HUES64 (cell line): ENCODE measurements at regions not wholly inside any gene's neighbourhood (a gene's known extent, or its start where the extent isn't known, plus 50 kb on each side); places are given as distances from the start of the nearest gene placed in this dataset.

Source experiments
- H3K27ac ChIP-seq: 2 replicates; pipeline ENCODE4 v1.7.0; 2013; ENCODE audit warnings: low read depth, low read length, inconsistent platforms
- H3K27me3 ChIP-seq: 2 replicates; pipeline ENCODE4 v1.6.1; 2013; ENCODE audit warnings: mild to moderate bottlenecking, low read length; ENCODE audit not compliant: insufficient read depth
- H3K36me3 ChIP-seq: 2 replicates; pipeline ENCODE4 v1.6.1; 2013; ENCODE audit warnings: mild to moderate bottlenecking, low read length; ENCODE audit not compliant: insufficient read depth
- H3K4me1 ChIP-seq: 2 replicates; pipeline ENCODE4 v1.6.1; 2013; ENCODE audit warnings: mild to moderate bottlenecking, low read length, moderate library complexity; ENCODE audit not compliant: insufficient read depth
- H3K4me3 ChIP-seq: 2 replicates; pipeline ENCODE4 v1.5.1; 2013; ENCODE audit warnings: mild to moderate bottlenecking, low read length, moderate library complexity
- H3K9ac ChIP-seq: 2 replicates; pipeline ENCODE4 v1.6.1; 2013; ENCODE audit warnings: mild to moderate bottlenecking, low read depth, low read length
- H3K9me3 ChIP-seq: 2 replicates; pipeline ENCODE4 v1.6.1; 2013; ENCODE audit warnings: low read depth, low read length; ENCODE audit not compliant: insufficient read depth
- WGBS: fragments of 150-250, 120-280 bp; methylation state at CpG from one replicate; pipeline ENCODE4 v1.1.7; 2013; ENCODE audit warnings: missing lambda C conversion rate; 5-methylcytosine and 5-hydroxymethylcytosine counted together

DNA sequence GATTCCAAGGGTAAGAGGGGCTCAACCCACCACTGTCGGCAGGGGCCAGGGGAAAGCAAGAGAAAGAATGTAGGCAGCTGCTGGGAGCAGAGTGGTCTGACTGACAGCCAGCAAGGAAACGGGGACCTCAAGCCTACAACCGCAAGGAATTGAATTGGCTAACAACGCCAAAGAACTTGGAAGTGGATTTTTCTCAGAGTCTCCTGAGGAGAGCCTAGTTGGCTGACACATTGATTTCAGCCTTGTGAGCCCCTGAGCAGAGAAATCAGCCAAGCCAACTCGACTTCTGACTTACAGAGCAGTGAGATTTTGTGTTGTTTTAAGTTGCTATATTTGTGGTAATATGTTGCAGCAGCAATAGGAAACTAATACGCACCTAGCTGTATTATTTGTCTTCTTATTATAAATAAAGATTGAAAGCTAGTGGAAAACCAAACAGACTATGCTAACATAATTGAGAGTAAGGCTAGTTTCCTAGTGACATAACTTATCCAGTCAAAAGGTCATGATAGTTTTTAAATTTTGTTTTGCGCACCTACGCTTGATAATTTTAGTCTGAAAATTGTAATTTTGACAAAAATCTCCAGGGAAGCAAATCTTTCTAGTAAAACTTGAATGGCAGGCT, 145.8 kb upstream of the HCCS start:
- H3K9ac ChIP-seq, result no peak overlapping the region
- no peaks in the 10 kb centered on the region for H3K9me3 ChIP-seq
- no peak overlapping the region for H3K27ac ChIP-seq
- WGBS, result 92% methylated on average over 7 of the region's 8 CpGs
- no peaks in the 10 kb centered on the region for H3K36me3 ChIP-seq
- H3K4me1 ChIP-seq, result no peaks in the 10 kb centered on the region
- H3K4me3 ChIP-seq, result no peak overlapping the region
- no peaks in the 10 kb centered on the region for H3K27me3 ChIP-seq

DNA sequence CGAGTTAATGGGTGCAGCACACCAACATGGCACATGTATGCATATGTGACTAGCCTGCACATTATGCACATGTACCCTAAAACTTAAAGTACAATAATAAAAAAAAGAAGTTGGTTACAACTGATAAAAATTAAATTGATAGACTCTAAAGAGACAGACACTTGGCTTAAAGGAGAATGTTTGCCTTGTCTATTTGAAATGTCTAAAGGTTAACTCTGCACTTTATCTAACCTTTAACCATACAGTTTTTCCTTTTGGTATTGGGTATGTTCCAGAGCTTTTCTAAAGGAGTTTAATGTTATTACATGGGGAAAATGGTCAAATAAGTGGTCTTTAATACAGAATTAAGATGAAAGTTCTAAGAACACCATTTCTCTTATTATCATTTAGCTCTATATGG, 145.1 kb upstream of the HCCS start:
- Histone ChIP-seq H3K9me3 (no peaks in the 10 kb centered on the region), H3K36me3 (no peaks in the 10 kb centered on the region), H3K4me3 (no peak overlapping the region), H3K9ac (no peak overlapping the region), H3K4me1 (no peaks in the 10 kb centered on the region), H3K27me3 (no peaks in the 10 kb centered on the region), H3K27ac (no peak overlapping the region)
- no CpG with 5 or more reads among the region's 1 CpG for WGBS

DNA sequence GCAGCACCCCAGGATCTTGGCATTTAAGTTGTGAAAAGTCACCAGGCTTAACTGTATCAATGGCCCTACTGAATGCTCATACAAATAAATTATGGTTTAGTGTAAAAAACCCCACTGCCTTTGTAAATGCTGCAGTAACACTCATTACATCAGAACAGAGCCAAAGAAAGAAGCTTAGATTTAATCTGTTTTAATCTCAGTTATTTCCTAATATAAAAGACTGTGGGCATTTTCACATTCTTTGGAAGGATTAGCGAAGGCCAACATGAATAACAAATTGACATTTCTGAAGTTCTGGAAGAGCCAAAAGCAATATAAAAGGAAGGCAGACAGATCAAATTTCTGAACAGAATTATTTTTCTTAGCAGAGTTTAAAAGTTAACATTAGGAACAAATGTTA, 140.0 kb upstream of the HCCS start:
- H3K9me3 ChIP-seq, result no peaks in the 10 kb centered on the region
- H3K4me1 ChIP-seq, result no peaks in the 10 kb centered on the region
- H3K4me3 ChIP-seq, result no peak overlapping the region
- H3K27me3 ChIP-seq, result no peaks in the 10 kb centered on the region
- H3K36me3 ChIP-seq, result no peaks in the 10 kb centered on the region
- no peak overlapping the region for H3K27ac ChIP-seq
- no peak overlapping the region for H3K9ac ChIP-seq
- no CpG with 5 or more reads among the region's 1 CpG for WGBS

DNA sequence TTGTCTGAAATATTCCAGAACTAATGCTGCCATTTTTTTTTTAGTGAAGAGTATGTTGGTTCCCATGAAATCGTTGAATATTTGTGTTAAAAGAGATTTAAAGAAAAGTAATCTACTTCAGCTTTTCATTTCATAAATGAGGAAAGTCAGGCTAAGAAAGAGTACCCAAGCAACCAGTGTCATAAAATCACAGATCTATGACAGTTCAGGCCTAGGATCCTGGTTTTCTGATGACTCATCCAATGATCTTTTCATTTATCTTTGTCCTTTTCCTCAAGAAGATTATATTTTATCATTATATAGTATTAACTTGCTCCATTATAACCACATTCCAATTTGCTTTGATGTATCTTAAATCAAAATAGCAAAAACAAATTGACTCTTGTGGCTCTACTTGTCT, 139.4 kb upstream of the HCCS start:
- Histone ChIP-seq H3K27me3 (no peaks in the 10 kb centered on the region), H3K4me1 (no peaks in the 10 kb centered on the region), H3K9ac (no peak overlapping the region), H3K9me3 (no peaks in the 10 kb centered on the region), H3K4me3 (no peak overlapping the region), H3K36me3 (no peaks in the 10 kb centered on the region), H3K27ac (no peak overlapping the region)
- WGBS, result no CpG with 5 or more reads among the region's 1 CpG

DNA sequence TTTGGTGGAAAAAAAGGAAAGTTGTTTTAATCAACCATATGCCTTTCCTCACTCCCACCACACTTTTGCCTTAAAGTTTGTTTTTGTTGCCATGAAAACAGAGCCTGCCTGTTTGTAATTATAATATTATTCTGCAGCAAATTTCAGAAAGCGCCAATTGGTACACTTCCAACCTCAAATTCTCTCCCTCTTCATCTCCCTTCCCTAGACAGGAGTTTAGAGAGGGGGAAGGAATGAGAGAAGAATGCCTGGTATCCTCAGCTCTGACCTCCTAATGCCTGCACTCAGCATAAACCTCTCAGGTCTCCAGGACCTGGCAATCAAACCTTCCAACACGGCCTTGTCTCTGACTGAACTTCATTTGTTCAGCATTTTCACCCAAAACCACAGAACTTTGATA, 138.4 kb upstream of the HCCS start:
- Histone ChIP-seq H3K4me3 (no peak overlapping the region), H3K27me3 (no peaks in the 10 kb centered on the region), H3K9ac (no peak overlapping the region), H3K36me3 (no peaks in the 10 kb centered on the region), H3K27ac (no peak overlapping the region), H3K4me1 (no peaks in the 10 kb centered on the region), H3K9me3 (no peaks in the 10 kb centered on the region)
- WGBS, result 38% methylated on average over 1 of the region's 2 CpGs

DNA sequence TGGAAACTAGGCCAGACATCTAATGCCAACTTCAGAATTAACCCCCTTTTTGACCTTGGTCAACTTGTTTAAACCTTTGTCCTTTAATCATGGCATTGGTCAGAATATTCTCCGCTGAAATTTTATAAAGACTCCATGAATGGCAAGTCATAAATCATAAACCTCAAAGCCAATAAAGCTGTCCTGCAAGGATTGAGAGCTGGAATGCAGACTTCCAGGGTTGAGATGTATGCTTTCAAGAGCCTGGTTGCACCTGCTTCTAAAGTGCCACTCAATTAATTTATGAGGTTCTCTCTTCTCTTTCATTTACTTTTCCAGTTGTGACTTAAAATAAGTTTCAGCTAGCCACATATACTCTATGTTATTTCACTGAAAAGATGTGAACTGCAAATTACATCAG, 136.2 kb upstream of the HCCS start:
- Histone ChIP-seq H3K36me3 (no peaks in the 10 kb centered on the region), H3K27me3 (no peaks in the 10 kb centered on the region), H3K4me3 (no peak overlapping the region), H3K9me3 (no peaks in the 10 kb centered on the region), H3K4me1 (no peaks in the 10 kb centered on the region), H3K9ac (no peak overlapping the region), H3K27ac (no peak overlapping the region)
- WGBS, result 92% methylated on average over 1 of the region's 1 CpG

DNA sequence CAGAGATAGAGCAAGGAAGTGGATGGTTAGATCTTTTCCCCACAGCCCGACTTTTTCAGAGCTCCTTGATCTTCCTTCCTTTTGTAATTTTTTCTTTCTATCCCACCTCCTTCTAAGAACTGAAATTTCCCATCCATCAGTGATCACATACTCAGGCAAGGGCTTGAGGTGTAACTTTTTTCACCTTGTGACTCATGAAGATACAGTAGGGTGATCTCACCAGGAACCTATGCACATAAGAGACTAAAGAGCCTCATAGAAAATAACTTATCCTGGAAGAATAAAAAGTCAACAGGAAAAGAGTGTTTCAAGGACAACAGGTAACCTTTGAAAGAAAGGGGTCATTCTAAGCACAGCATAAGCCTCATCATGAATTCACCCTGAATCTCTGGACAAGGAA, 131.2 kb upstream of the HCCS start:
- H3K36me3 ChIP-seq, result no peaks in the 10 kb centered on the region
- 100% methylated on average over 1 of the region's 1 CpG for WGBS
- H3K4me3 ChIP-seq, result no peak overlapping the region
- H3K9me3 ChIP-seq, result no peaks in the 10 kb centered on the region
- H3K4me1 ChIP-seq, result no peaks in the 10 kb centered on the region
- no peak overlapping the region for H3K9ac ChIP-seq
- no peak overlapping the region for H3K27ac ChIP-seq
- H3K27me3 ChIP-seq, result no peaks in the 10 kb centered on the region

DNA sequence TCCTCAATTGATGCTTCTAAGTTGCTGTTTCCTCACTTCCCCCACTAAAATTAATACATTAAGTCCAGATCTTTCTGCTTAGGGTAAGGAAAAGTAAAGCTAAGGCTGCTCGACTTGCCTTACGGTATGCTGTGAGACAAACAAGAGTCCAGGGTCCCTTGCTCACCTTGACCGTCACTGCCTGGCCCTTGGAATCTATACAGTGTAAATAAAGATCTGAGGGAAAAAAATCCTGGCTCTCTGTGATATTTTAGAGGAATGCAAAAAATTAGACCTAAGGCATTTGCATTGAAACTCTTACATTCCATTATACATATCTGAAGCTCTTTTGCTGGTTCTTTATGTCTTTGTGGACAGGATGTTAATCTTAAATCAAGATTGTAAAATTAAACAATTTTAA, 129.6 kb upstream of the HCCS start:
- no peak overlapping the region for H3K27ac ChIP-seq
- no peaks in the 10 kb centered on the region for H3K4me1 ChIP-seq
- WGBS, result 94% methylated on average over 3 of the region's 3 CpGs
- no peaks in the 10 kb centered on the region for H3K27me3 ChIP-seq
- no peak overlapping the region for H3K9ac ChIP-seq
- H3K36me3 ChIP-seq, result no peaks in the 10 kb centered on the region
- no peak overlapping the region for H3K4me3 ChIP-seq
- H3K9me3 ChIP-seq, result no peaks in the 10 kb centered on the region

DNA sequence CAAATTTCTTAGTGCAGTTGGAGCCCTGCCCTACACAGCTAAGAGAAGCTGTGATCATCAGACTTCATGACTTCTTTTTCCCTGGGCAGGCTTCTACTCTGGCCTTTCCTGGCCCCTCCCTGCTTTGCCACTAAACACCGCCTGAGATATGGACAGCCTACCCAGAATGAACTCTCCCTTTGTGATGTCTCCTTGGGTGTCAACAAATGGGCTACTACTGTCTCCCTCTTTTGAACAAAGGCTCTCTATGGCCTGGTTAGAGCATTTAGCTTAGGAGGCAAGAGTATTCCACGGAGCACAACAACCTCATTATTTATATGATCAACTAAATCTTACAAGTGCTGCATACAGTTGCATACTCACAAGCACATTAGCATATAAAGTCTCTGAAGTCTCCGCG, 127.6 kb upstream of the HCCS start:
- Histone ChIP-seq H3K9me3 (no peaks in the 10 kb centered on the region), H3K4me1 (no peaks in the 10 kb centered on the region), H3K36me3 (no peaks in the 10 kb centered on the region)

DNA sequence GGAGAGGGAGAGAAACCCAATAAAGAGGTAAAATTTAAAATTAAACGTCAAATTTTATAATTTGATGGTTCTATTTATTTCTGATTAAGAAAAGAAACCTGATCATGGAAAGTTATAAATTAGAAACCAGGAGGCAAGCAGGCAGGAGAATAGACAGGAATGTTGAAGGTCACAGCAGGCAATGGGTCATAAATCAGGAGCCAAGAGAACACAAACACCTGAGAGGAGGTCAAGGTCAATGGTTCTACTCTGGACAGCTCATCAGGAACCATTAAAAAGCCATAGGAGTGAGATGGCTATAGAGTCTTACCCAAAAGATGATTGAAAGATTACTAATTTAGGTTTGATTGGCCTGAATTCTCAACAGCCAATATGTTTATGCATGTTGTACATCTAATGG, 126.9 kb upstream of the HCCS start:
- Histone ChIP-seq H3K4me3 (no peak overlapping the region), H3K27me3 (no peaks in the 10 kb centered on the region), H3K4me1 (no peaks in the 10 kb centered on the region), H3K9ac (no peak overlapping the region), H3K9me3 (no peaks in the 10 kb centered on the region), H3K27ac (no peak overlapping the region), H3K36me3 (no peaks in the 10 kb centered on the region)
- 100% methylated on average over 1 of the region's 1 CpG for WGBS

More for the DNA sequence above, 127.6 kb upstream of the HCCS start:
- H3K27me3 ChIP-seq, result no peaks in the 10 kb centered on the region
- H3K27ac ChIP-seq, result no peak overlapping the region
- 95% methylated on average over 4 of the region's 4 CpGs for WGBS
- H3K9ac ChIP-seq, result no peak overlapping the region
- no peak overlapping the region for H3K4me3 ChIP-seq

DNA sequence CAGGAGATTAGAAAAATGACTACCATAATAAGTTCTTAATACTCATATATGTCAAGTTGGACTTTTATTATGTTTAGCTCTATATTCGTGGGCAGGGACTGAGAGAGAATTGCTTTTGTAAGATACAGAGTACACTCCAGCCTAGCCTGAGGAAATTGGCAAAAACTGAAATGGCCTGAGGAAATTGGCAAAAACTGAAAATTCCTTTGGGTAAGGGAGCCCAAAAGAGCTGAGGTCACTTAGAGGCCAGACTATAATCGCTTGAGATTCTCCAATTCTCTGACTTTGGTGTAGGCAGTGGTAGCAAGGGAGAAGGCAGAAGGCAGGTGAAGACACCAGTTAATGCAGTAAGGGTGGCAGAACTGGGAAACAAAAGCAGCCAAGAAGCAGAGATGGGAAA, 124.5 kb upstream of the HCCS start:
- Histone ChIP-seq H3K4me1 (no peaks in the 10 kb centered on the region; the same call in 1 of the 2 replicates), H3K27me3 (no peaks in the 10 kb centered on the region), H3K9ac (no peak overlapping the region), H3K4me3 (no peak overlapping the region), H3K27ac (no peak overlapping the region), H3K36me3 (no peaks in the 10 kb centered on the region), H3K9me3 (no peaks in the 10 kb centered on the region)
- WGBS, result 95% methylated on average over 2 of the region's 2 CpGs

DNA sequence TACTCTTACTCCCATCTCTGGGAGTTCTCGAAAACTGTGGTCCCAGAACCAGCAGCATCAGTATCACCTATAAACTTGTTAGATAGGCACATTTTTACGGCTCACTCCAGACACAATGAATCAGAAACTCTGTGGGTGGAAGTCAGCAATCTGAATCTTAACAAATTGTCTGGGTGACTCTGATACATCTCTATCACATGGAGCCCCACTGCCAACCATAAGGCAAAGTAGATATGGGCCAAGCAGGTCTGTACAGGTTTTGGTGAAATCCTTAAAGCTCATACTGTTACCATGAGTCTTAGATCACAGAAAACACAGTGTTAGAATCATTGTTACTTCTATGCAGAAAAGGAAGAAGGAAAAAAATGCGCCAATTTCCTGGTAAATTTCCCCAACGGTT, 122.5 kb upstream of the HCCS start:
- no peak overlapping the region for H3K4me3 ChIP-seq
- H3K27me3 ChIP-seq, result no peaks in the 10 kb centered on the region
- no peaks in the 10 kb centered on the region; the same call in 1 of the 2 replicates for H3K4me1 ChIP-seq
- H3K27ac ChIP-seq, result no peak overlapping the region
- H3K9ac ChIP-seq, result no peak overlapping the region
- H3K9me3 ChIP-seq, result no peaks in the 10 kb centered on the region
- WGBS, result 89% methylated on average over 2 of the region's 4 CpGs
- no peaks in the 10 kb centered on the region for H3K36me3 ChIP-seq
